ENCODE measurements at regions not wholly inside any gene's neighbourhood (a gene's known extent, or its start where the extent isn't known, plus 50 kb on each side); places are given as distances from the start of the nearest gene placed in this dataset.

- no peak for DNase-seq (ENCODE audit: low read depth in 2 of 3, low spot score in 2 of 3)
Observed at GRCh38 chr10:8923096-8923495, 868.6 kb downstream of the GATA3 start.

- no peak for DNase-seq (ENCODE audit: low read depth in 2 of 3, low spot score in 2 of 3)
Observed at GRCh38 chr10:8927705-8928104, 873.2 kb downstream of the GATA3 start.

- no peak for DNase-seq (ENCODE audit: low read depth in 2 of 3, low spot score in 2 of 3)
Observed at GRCh38 chr10:8946451-8946850, 892.0 kb downstream of the GATA3 start.

- DNase-seq (ENCODE audit: low read depth in 2 of 3, low spot score in 2 of 3) = no peak
Observed at GRCh38 chr10:8950978-8951377, 896.5 kb downstream of the GATA3 start.

GRCh38 chr10:8951440-8952089 is 897.1 kb downstream of the GATA3 start:
- no peak for DNase-seq (ENCODE audit: low read depth in 2 of 3, low spot score in 2 of 3)

GRCh38 chr10:8956400-8956799 is 901.9 kb downstream of the GATA3 start:
- DNase-seq (ENCODE audit: low read depth in 2 of 3, low spot score in 2 of 3) = no peak

- no peak for DNase-seq (ENCODE audit: low read depth in 2 of 3, low spot score in 2 of 3)
Observed at GRCh38 chr10:8962249-8962648, 907.8 kb downstream of the GATA3 start.

GRCh38 chr10:8967061-8967460 is 912.6 kb downstream of the GATA3 start:
- DNase-seq (ENCODE audit: low read depth in 2 of 3, low spot score in 2 of 3) = no peak

GRCh38 chr10:8969853-8970252 is 915.4 kb downstream of the GATA3 start:
- no peak for DNase-seq (ENCODE audit: low read depth in 2 of 3, low spot score in 2 of 3)

GRCh38 chr10:8975535-8975934 is 921.0 kb downstream of the GATA3 start:
- no peak for DNase-seq (ENCODE audit: low read depth in 2 of 3, low spot score in 2 of 3)

GRCh38 chr10:8978100-8978499 is 923.6 kb downstream of the GATA3 start:
- no peak for DNase-seq (ENCODE audit: low read depth in 2 of 3, low spot score in 2 of 3)

- no peak for DNase-seq (ENCODE audit: low read depth in 2 of 3, low spot score in 2 of 3)
Observed at GRCh38 chr10:8979976-8980375, 925.5 kb downstream of the GATA3 start.

GRCh38 chr10:8981277-8981676 is 926.8 kb downstream of the GATA3 start:
- no peak for DNase-seq (ENCODE audit: low read depth in 2 of 3, low spot score in 2 of 3)

GRCh38 chr10:8985651-8986050 is 931.2 kb downstream of the GATA3 start:
- DNase-seq (ENCODE audit: low read depth in 2 of 3, low spot score in 2 of 3) = no peak

- no peak for DNase-seq (ENCODE audit: low read depth in 2 of 3, low spot score in 2 of 3)
Observed at GRCh38 chr10:8986975-8987374, 932.5 kb downstream of the GATA3 start.

GRCh38 chr10:8987712-8988111 is 933.2 kb downstream of the GATA3 start:
- no peak for DNase-seq (ENCODE audit: low read depth in 2 of 3, low spot score in 2 of 3)

GRCh38 chr10:8990280-8990987 is 935.9 kb downstream of the GATA3 start:
- DNase-seq (ENCODE audit: low read depth in 2 of 3, low spot score in 2 of 3) = no peak

- DNase-seq (ENCODE audit: low read depth in 2 of 3, low spot score in 2 of 3) = no peak
Observed at GRCh38 chr10:8992009-8992408, 937.5 kb downstream of the GATA3 start.

- DNase-seq (ENCODE audit: low read depth in 2 of 3, low spot score in 2 of 3) = no peak
Observed at GRCh38 chr10:8993864-8994263, 939.4 kb downstream of the GATA3 start.

- DNase-seq (ENCODE audit: low read depth in 2 of 3, low spot score in 2 of 3) = no peak
Observed at GRCh38 chr10:8998751-8999150, 944.3 kb downstream of the GATA3 start.

- no peak for DNase-seq (ENCODE audit: low read depth in 2 of 3, low spot score in 2 of 3)
Observed at GRCh38 chr10:9003122-9003521, 948.6 kb downstream of the GATA3 start.

- no peak for DNase-seq (ENCODE audit: low read depth in 2 of 3, low spot score in 2 of 3)
Observed at GRCh38 chr10:9004736-9005135, 950.2 kb downstream of the GATA3 start.

- no peak for DNase-seq (ENCODE audit: low read depth in 2 of 3, low spot score in 2 of 3)
Observed at GRCh38 chr10:9009505-9009904, 955.0 kb downstream of the GATA3 start.

Measured in activated CD8-positive, alpha-beta memory T cell treated with anti-CD3 and anti-CD28 coated beads for 48 hours (primary cell).